Breast epithelium (tissue), 3 donors: ENCODE measurements at regions not wholly inside any gene's neighbourhood (a gene's known extent, or its start where the extent isn't known, plus 50 kb on each side); places are given as distances from the start of the nearest gene placed in this dataset.

Experiments used
- POLR2AphosphoS5 ChIP-seq, 3 donors: sonication (generic); formaldehyde crosslinking; IDR thresholded peaks; one replicate each; pipeline ENCODE4 v1.6.1; 2017; ENCODE audit warnings: antibody characterized with exemption in 3 of 3
- TF ChIP-seq, protein P1 (sequence below), 3 donors: fragments of 450-650 bp; IDR thresholded peaks; one replicate each; pipeline ENCODE4 v1.5.1; 2016 to 2017; ENCODE audit warnings: antibody characterized with exemption in 3 of 3, mild to moderate bottlenecking in 3 of 3, moderate library complexity in 3 of 3

DNA sequence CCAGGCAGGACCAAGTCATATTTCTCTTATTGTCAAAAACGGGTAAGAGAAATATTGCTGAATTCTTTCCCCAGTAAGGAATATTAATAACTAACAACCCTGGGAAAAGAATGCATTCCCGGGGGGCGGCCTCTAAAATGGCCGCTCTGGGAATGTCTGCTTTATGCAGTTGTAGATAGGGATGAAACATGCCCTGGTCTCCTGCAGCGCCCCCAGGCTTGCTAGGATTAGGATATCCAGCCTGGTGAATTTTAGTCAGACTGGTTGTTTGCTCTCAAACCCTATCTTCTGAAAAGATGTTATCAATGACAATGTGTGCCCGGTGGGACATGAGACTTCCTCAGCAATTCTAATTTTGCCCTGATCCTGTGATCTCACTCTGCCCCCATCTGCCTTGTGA, 448.1 kb downstream of the PTH2R start:
- TF ChIP-seq, protein P1, sequence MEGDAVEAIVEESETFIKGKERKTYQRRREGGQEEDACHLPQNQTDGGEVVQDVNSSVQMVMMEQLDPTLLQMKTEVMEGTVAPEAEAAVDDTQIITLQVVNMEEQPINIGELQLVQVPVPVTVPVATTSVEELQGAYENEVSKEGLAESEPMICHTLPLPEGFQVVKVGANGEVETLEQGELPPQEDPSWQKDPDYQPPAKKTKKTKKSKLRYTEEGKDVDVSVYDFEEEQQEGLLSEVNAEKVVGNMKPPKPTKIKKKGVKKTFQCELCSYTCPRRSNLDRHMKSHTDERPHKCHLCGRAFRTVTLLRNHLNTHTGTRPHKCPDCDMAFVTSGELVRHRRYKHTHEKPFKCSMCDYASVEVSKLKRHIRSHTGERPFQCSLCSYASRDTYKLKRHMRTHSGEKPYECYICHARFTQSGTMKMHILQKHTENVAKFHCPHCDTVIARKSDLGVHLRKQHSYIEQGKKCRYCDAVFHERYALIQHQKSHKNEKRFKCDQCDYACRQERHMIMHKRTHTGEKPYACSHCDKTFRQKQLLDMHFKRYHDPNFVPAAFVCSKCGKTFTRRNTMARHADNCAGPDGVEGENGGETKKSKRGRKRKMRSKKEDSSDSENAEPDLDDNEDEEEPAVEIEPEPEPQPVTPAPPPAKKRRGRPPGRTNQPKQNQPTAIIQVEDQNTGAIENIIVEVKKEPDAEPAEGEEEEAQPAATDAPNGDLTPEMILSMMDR (IDR thresholded peaks at IDR 0.05): no peak
- no peak for TF ChIP-seq POLR2AphosphoS5 (IDR thresholded peaks at IDR 0.05)
